GM12892 (cell line): ENCODE measurements at regions not wholly inside any gene's neighbourhood (a gene's known extent, or its start where the extent isn't known, plus 50 kb on each side); places are given as distances from the start of the nearest gene placed in this dataset.

Experiments
- POLR2A ChIP-seq: IDR thresholded peaks from 2 replicates; pipeline ENCODE4 v1.6.1; 2011; ENCODE audit warnings: low read depth, low read length, control low read depth
- POLR2AphosphoS5 ChIP-seq: IDR thresholded peaks from 2 replicates; pipeline ENCODE4 v1.6.1; 2011; ENCODE audit warnings: low read depth, low read length, control low read depth
- TAF1 ChIP-seq: IDR thresholded peaks from 2 replicates; pipeline ENCODE4 v1.6.1; 2011; ENCODE audit warnings: low read depth, mild to moderate bottlenecking, control low read depth, low read length, borderline replicate concordance

DNA sequence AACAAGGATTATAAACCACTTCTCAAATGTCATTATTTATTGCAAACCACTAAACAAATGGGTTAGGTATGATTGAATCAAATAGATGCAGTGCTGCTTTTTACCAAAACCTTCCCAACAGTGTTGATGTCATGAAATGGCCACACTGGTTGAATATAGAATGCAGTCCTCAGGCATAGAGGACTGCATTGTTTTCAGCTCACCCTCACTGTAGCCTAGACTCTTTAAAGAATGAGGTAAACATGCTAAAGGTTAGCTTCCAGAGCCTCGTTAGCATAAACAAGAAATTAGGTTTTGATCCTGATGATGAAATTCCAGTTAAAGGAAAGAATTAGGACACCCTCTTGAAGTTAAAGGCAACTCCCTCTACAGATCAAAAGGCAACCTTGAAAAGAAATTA, 224.3 kb downstream of the ALDH8A1 start:
- TF ChIP-seq POLR2A (no peak), POLR2AphosphoS5 (no peak), TAF1 (no peak)
